ENCODE measurements at regions not wholly inside any gene's neighbourhood (a gene's known extent, or its start where the extent isn't known, plus 50 kb on each side); places are given as distances from the start of the nearest gene placed in this dataset.

- TF ChIP-seq EZH2phosphoT487 (conservative IDR thresholded peaks at IDR 0.05; ENCODE audit: low read length) (no peak), CTCF (IDR thresholded peaks at IDR 0.05; ENCODE audit: insufficient read depth, low read length, poor library complexity, severe bottlenecking) (no peak)
These were observed 496.6 kb downstream of the INHBA start for GRCh38 chr7:41206267-41206666.

All from SU-DHL-6 (cell line).